Liver (tissue), 8 donors: ENCODE measurements at regions not wholly inside any gene's neighbourhood (a gene's known extent, or its start where the extent isn't known, plus 50 kb on each side); places are given as distances from the start of the nearest gene placed in this dataset.
A peak's percentile ranks its signal among the peaks of the same experiment; 100 is the strongest.

Source experiments
- DNase-seq: peaks from one replicate; pipeline ENCODE4 v3.0.0-alpha.2; 2017; ENCODE audit warnings: low spot score
- H3K27ac ChIP-seq, 2 donors: one replicate each; pipeline ENCODE4 v1.7.0; 2013; ENCODE audit warnings: inconsistent platforms in 2 of 2, low read length in 2 of 2, control low read depth in 1 of 2, low read depth in 1 of 2, mild to moderate bottlenecking in 1 of 2
- H3K27me3 ChIP-seq, 4 donors: one replicate each; pipeline versions ENCODE4 v1.6.1 to v1.7.0; 2013; ENCODE audit warnings: low read length in 3 of 4, inconsistent platforms in 1 of 4, mild to moderate bottlenecking in 1 of 4, moderate library complexity in 1 of 4; ENCODE audit not compliant: control insufficient read depth in 4 of 4, insufficient read depth in 4 of 4
- H3K36me3 ChIP-seq, 4 donors: one replicate each; pipeline versions ENCODE4 v1.6.1 to v1.7.0; 2013; ENCODE audit warnings: low read length in 3 of 4, mild to moderate bottlenecking in 3 of 4, low read depth in 1 of 4, moderate library complexity in 1 of 4; ENCODE audit not compliant: control insufficient read depth in 4 of 4, insufficient read depth in 3 of 4
- H3K4me1 ChIP-seq, 4 donors: one replicate each; pipeline versions ENCODE4 v1.6.1 to v1.7.0; 2013; ENCODE audit warnings: low read length in 3 of 4, mild to moderate bottlenecking in 3 of 4, moderate library complexity in 1 of 4; ENCODE audit not compliant: control insufficient read depth in 4 of 4, insufficient read depth in 4 of 4
- H3K4me3 ChIP-seq, 3 donors: one replicate each; pipeline versions ENCODE4 v1.6.1 to v1.7.0; 2013; ENCODE audit warnings: low read length in 3 of 3, control low read depth in 1 of 3, low read depth in 1 of 3, mild to moderate bottlenecking in 1 of 3
- H3K9ac ChIP-seq, 2 donors: one replicate each; pipeline ENCODE4 v1.7.0; 2013; ENCODE audit warnings: low read length in 2 of 2, mild to moderate bottlenecking in 2 of 2, moderate library complexity in 2 of 2, control low read depth in 1 of 2, low read depth in 1 of 2
- H3K9me3 ChIP-seq, 4 donors: one replicate each; pipeline versions ENCODE4 v1.6.1 to v1.7.0; 2013; ENCODE audit warnings: low read length in 3 of 4; ENCODE audit not compliant: control insufficient read depth in 4 of 4
- CTCF ChIP-seq: fragments of 150-350 bp; IDR thresholded peaks from 2 replicates; pipeline ENCODE4 v1.5.1; 2017; ENCODE audit warnings: improper control_type of control experiment, low read depth, low read length; ENCODE audit not compliant: missing input control
- FOXA1 ChIP-seq: IDR thresholded peaks from 2 replicates; pipeline ENCODE4 v1.6.1; 2016; ENCODE audit warnings: antibody characterized with exemption
- FOXA2 ChIP-seq: IDR thresholded peaks from 2 replicates; pipeline ENCODE4 v1.6.1; 2016; ENCODE audit warnings: antibody characterized with exemption
- GABPA ChIP-seq, 2 donors: IDR thresholded peaks in 1 of 2; conservative IDR thresholded peaks in 1 of 2; 2 replicates each; pipeline ENCODE4 v1.6.1; 2016; ENCODE audit warnings: antibody characterized with exemption in 2 of 2, mild to moderate bottlenecking in 1 of 2, moderate library complexity in 1 of 2
- HNF4G ChIP-seq: IDR thresholded peaks from 2 replicates; pipeline ENCODE4 v1.6.1; 2016; ENCODE audit warnings: antibody characterized with exemption
- JUND ChIP-seq, 2 donors: IDR thresholded peaks; 2 replicates each; pipeline ENCODE4 v1.6.1; 2016; ENCODE audit warnings: antibody characterized with exemption in 2 of 2
- MAX ChIP-seq: IDR thresholded peaks from 2 replicates; pipeline ENCODE4 v1.6.1; 2016; ENCODE audit warnings: antibody characterized with exemption
- NR2F2 ChIP-seq: IDR thresholded peaks from 2 replicates; pipeline ENCODE4 v1.6.1; 2016; ENCODE audit warnings: antibody characterized with exemption
- RAD21 ChIP-seq, 2 donors: IDR thresholded peaks; 2 replicates each; pipeline ENCODE4 v1.6.1; 2016; ENCODE audit warnings: antibody characterized with exemption in 2 of 2, mild to moderate bottlenecking in 2 of 2
- REST ChIP-seq: IDR thresholded peaks from 2 replicates; pipeline ENCODE4 v1.6.1; 2016; ENCODE audit warnings: antibody characterized with exemption, mild to moderate bottlenecking
- RXRA ChIP-seq, 2 donors: IDR thresholded peaks; 2 replicates each; pipeline ENCODE4 v1.6.1; 2017 to 2018; ENCODE audit warnings: antibody characterized with exemption in 2 of 2, mild to moderate bottlenecking in 1 of 2
- SP1 ChIP-seq: IDR thresholded peaks from 2 replicates; pipeline ENCODE4 v1.6.1; 2018; ENCODE audit warnings: antibody characterized with exemption, mild to moderate bottlenecking
- TAF1 ChIP-seq: conservative IDR thresholded peaks from 2 replicates; pipeline ENCODE4 v1.6.1; 2016; ENCODE audit warnings: antibody characterized with exemption, mild to moderate bottlenecking
- YY1 ChIP-seq: IDR thresholded peaks from 2 replicates; pipeline ENCODE4 v1.6.1; 2016; ENCODE audit warnings: antibody characterized with exemption, mild to moderate bottlenecking
- WGBS: extraction: QIAGEN DNeasy Blood & Tissue Kit; methylation state at CpG from one replicate; pipeline ENCODE4 v1.1.7; 2013; 5-methylcytosine and 5-hydroxymethylcytosine counted together
- TF ChIP-seq, protein P1 (sequence below): IDR thresholded peaks from 2 replicates; pipeline ENCODE4 v1.6.1; 2016; ENCODE audit warnings: antibody characterized with exemption
- donor health status: healthy.
- donor health status: healthy.
- donor health status: healthy.
- donor health status: healthy.
- donor health status: healthy.

- TF ChIP-seq RXRA (IDR thresholded peaks at IDR 0.05) (peak in 1 of 2 donors; percentile 17), NR2F2 (peak; percentile 69), JUND (IDR thresholded peaks at IDR 0.05) (no peak), SP1 (peak; percentile 33)
- Histone ChIP-seq H3K4me1 (peaks cover 0 to 21% (median 3%) of the 10 kb centered on the region in 4 donors), H3K4me3 (no peak overlapping the region), H3K27ac (peak overlapping the region; percentile 29 to 64), H3K36me3 (no peaks in the 10 kb centered on the region), H3K9me3 (no peaks in the 10 kb centered on the region), H3K27me3 (no peaks in the 10 kb centered on the region), H3K9ac (no peak overlapping the region)
- DNase-seq: peak; percentile 47
- 64% methylated on average over 30 of the region's 30 CpGs for WGBS
Measured at GRCh38 chr12:124506145-124506831, 61.1 kb downstream of the NCOR2 start.

DNA sequence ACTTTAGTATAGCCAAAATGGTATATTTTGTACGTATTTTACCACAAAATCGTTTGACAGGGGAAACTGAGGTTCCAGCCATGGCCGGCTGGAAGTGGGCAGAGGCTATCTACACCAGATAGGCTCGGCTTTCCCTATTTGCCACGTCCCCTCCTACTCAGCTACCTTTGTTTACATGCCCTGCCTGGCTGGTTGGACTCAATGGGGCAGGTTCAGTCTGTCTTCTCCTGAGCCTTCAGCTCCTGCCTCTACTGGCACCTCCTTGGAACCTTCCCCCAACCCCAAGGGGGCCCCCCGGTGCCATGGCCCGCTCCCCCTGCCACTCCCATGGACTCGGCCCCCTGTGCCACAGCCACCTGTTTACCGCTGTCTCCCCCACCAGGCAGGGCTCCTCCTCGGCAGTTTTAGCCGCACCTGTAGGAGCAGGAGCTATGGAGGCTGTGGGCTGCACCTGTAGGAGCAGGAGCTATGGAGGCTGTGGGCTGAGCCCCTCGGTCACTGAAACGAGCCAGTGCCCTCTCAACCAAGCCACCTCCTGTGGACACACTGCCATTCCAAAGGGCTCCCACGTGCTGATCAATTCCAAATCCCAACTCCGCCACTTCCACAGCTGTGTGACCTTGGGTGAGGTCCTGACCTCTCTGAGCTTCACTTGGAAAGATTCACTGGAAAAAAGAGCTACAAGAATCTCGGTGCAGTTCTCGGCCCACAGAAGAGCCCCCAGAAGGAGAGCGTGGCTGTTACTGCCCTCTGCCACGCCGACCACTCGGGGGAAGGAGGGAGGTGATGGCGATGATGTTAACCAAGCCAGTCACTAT lies 62.2 kb downstream of the NCOR2 start:
- no peak overlapping the region for H3K27ac ChIP-seq
- DNase-seq: no peak
- no peaks in the 10 kb centered on the region for H3K27me3 ChIP-seq
- H3K9ac ChIP-seq: no peak overlapping the region
- H3K4me3 ChIP-seq: no peak overlapping the region
- no peaks in the 10 kb centered on the region for H3K9me3 ChIP-seq
- 87% methylated on average over 22 of the region's 22 CpGs for WGBS
- H3K4me1 ChIP-seq: peaks cover 0 to 17% (median 3%) of the 10 kb centered on the region in 4 donors
- no peaks in the 10 kb centered on the region for H3K36me3 ChIP-seq
- TF ChIP-seq HNF4G: no peak
- TF ChIP-seq FOXA1: no peak
- TF ChIP-seq YY1: no peak
- TF ChIP-seq TAF1: no peak
- no peak for TF ChIP-seq CTCF
- TF ChIP-seq RXRA (IDR thresholded peaks at IDR 0.05): no peak
- TF ChIP-seq, protein P1, sequence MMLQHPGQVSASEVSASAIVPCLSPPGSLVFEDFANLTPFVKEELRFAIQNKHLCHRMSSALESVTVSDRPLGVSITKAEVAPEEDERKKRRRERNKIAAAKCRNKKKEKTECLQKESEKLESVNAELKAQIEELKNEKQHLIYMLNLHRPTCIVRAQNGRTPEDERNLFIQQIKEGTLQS: no peak
- no peak for TF ChIP-seq MAX
- TF ChIP-seq NR2F2: no peak

GRCh38 chr12:124504273-124505000 lies 63.0 kb downstream of the NCOR2 start:
- Histone ChIP-seq H3K27ac (no peak overlapping the region), H3K9ac (no peak overlapping the region), H3K36me3 (no peaks in the 10 kb centered on the region), H3K4me1 (peaks cover 0 to 13% (median 2%) of the 10 kb centered on the region in 4 donors), H3K9me3 (no peaks in the 10 kb centered on the region), H3K27me3 (no peaks in the 10 kb centered on the region), H3K4me3 (no peak overlapping the region)
- DNase-seq: no peak
- TF ChIP-seq JUND (IDR thresholded peaks at IDR 0.05) (no peak), TAF1 (no peak), MAX (no peak), FOXA2 (no peak), YY1 (no peak), RAD21 (IDR thresholded peaks at IDR 0.05) (no peak), RXRA (IDR thresholded peaks at IDR 0.05) (no peak), GABPA (IDR thresholded peaks at IDR 0.05 in 1 of 2, conservative IDR thresholded peaks at IDR 0.05 in 1 of 2) (no peak), REST (no peak), SP1 (no peak)
- 91% methylated on average over 14 of the region's 14 CpGs for WGBS
